Gastrocnemius medialis (tissue), 4 donors: ENCODE measurements at regions not wholly inside any gene's neighbourhood (a gene's known extent, or its start where the extent isn't known, plus 50 kb on each side); places are given as distances from the start of the nearest gene placed in this dataset.

Experiments used
- CTCF ChIP-seq, 5 experiments: fragments of 450-650 bp in 3 of 5; fragments of 200-600 bp in 2 of 5; sonication (generic) in 2 of 5; IDR thresholded peaks in 4 of 5; conservative IDR thresholded peaks in 1 of 5; 1 replicate in 4 of 5; 2 replicates in 1 of 5; pipeline ENCODE4 v1.5.1; 2016 to 2019; ENCODE audit warnings: antibody characterized with exemption in 5 of 5, mild to moderate bottlenecking in 3 of 5, moderate library complexity in 3 of 5
- POLR2A ChIP-seq, 2 donors: fragments of 450-650 bp; IDR thresholded peaks; one replicate each; pipeline ENCODE4 v1.6.1; 2017; ENCODE audit warnings: antibody characterized with exemption in 2 of 2, mild to moderate bottlenecking in 2 of 2, moderate library complexity in 2 of 2

DNA sequence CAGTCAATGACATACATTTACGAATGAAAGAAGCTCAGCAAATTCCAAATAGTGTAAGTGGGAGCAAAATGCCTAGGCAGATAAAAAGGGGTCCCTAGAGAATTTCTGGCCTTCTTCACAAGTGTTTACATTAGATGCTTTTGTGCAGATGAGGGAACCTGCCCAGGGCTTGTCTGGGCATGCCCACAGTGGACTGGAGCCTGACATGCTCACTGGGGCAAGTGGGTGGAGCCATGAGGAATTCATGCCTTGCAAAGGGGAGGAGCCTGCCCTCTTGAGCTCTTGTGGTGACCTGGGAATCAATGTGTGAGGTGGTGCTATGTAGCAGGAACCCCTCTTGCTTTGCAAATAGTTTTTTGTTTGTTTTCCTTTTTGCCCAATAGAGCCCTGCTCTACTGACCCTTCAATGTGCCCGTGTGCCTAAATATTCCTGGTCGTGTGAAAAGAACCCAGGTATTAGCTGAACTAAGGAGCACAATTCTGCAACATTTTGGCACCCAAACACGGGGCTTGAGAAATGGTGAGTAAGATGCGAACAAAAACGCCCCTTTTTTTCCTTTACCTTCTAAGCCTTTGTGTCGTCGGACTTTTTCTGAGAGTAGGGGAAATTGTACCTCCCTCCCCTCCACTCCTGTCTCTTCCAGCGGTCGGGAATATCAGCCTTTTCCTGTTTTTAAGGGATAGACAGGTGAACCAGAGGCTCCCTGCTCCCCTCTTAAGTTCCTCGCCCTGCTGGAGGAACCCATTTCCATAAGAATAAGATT is 433.8 kb upstream of the CDH9 start:
- TF ChIP-seq CTCF (IDR thresholded peaks at IDR 0.05 in 4 of 5, conservative IDR thresholded peaks at IDR 0.05 in 1 of 5) (no peak), POLR2A (IDR thresholded peaks at IDR 0.05) (no peak)
